H9 (cell line): ENCODE measurements at regions not wholly inside any gene's neighbourhood (a gene's known extent, or its start where the extent isn't known, plus 50 kb on each side); places are given as distances from the start of the nearest gene placed in this dataset.

Source experiments
- DNase-seq: peaks from one replicate; pipeline ENCODE4 v3.0.0-alpha.2; 2017
- H2AFZ ChIP-seq: one replicate; pipeline ENCODE4 v1.6.1; 2013; ENCODE audit warnings: mild to moderate bottlenecking, low read length, control low read depth, moderate library complexity
- H2AK5ac ChIP-seq: 2 replicates; pipeline ENCODE4 v1.6.1; 2013; ENCODE audit warnings: low read length, control low read depth, mixed read lengths; ENCODE audit not compliant: insufficient read length
- H2BK120ac ChIP-seq: one replicate; pipeline ENCODE4 v1.6.1; 2013; ENCODE audit warnings: low read depth, mild to moderate bottlenecking, low read length, control low read depth, inconsistent platforms; ENCODE audit not compliant: poor library complexity, severe bottlenecking
- H2BK12ac ChIP-seq: 2 replicates; pipeline ENCODE4 v1.6.1; 2013; ENCODE audit warnings: low read length, control low read depth, mixed read lengths, low read depth; ENCODE audit not compliant: insufficient read length
- H2BK15ac ChIP-seq: 2 replicates; pipeline ENCODE4 v1.6.1; 2013; ENCODE audit warnings: low read depth, low read length, control low read depth
- H2BK20ac ChIP-seq: one replicate; pipeline ENCODE4 v1.6.1; 2013; ENCODE audit warnings: low read depth, mild to moderate bottlenecking, low read length, control low read depth, inconsistent platforms; ENCODE audit not compliant: poor library complexity, severe bottlenecking
- H2BK5ac ChIP-seq: 2 replicates; pipeline ENCODE4 v1.6.1; 2013; ENCODE audit warnings: low read length, control low read depth, mixed read lengths; ENCODE audit not compliant: insufficient read length
- H3K14ac ChIP-seq: 2 replicates; pipeline ENCODE4 v1.6.1; 2013; ENCODE audit warnings: low read length, control low read depth; ENCODE audit not compliant: insufficient read depth
- H3K18ac ChIP-seq: 2 replicates; pipeline ENCODE4 v1.6.1; 2013; ENCODE audit warnings: low read depth, mild to moderate bottlenecking, mixed read lengths, low read length, control low read depth; ENCODE audit not compliant: insufficient read length
- H3K23ac ChIP-seq: 2 replicates; pipeline ENCODE4 v1.6.1; 2013; ENCODE audit warnings: low read length, control low read depth, mixed read lengths, low read depth; ENCODE audit not compliant: insufficient read length
- H3K23me2 ChIP-seq: 2 replicates; pipeline ENCODE4 v1.6.1; 2013; ENCODE audit warnings: low read depth, mild to moderate bottlenecking, mixed read lengths, low read length, control low read depth; ENCODE audit not compliant: insufficient read length, poor library complexity, severe bottlenecking
- H3K27ac ChIP-seq: 2 replicates; pipeline ENCODE4 v1.5.1; 2013; ENCODE audit warnings: low read length, control low read depth, mixed read lengths, low read depth; ENCODE audit not compliant: insufficient read length
- H3K27me3 ChIP-seq: 2 replicates; pipeline ENCODE4 v1.6.1; 2013; ENCODE audit warnings: low read length, control low read depth, inconsistent platforms; ENCODE audit not compliant: insufficient read depth
- H3K4ac ChIP-seq: 2 replicates; pipeline ENCODE4 v1.6.1; 2013; ENCODE audit warnings: low read depth, mild to moderate bottlenecking, control low read depth, inconsistent platforms, low read length, moderate library complexity
- H3K4me1 ChIP-seq: 2 replicates; pipeline ENCODE4 v1.6.1; 2013; ENCODE audit warnings: low read length, control low read depth, inconsistent platforms; ENCODE audit not compliant: insufficient read depth
- H3K4me2 ChIP-seq: 2 replicates; pipeline ENCODE4 v1.6.1; 2013; ENCODE audit warnings: low read length, control low read depth, mixed read lengths; ENCODE audit not compliant: insufficient read length, insufficient read depth
- H3K56ac ChIP-seq: 2 replicates; pipeline ENCODE4 v1.6.1; 2013; ENCODE audit warnings: low read depth, mild to moderate bottlenecking, mixed read lengths, low read length, control low read depth; ENCODE audit not compliant: insufficient read length
- H3K79me1 ChIP-seq: 2 replicates; pipeline ENCODE4 v1.6.1; 2013; ENCODE audit warnings: low read depth, mild to moderate bottlenecking, moderate library complexity, low read length, control low read depth, inconsistent platforms; ENCODE audit not compliant: insufficient read depth, poor library complexity, severe bottlenecking
- H3K79me2 ChIP-seq: 2 replicates; pipeline ENCODE4 v1.6.1; 2013; ENCODE audit warnings: low read length, control low read depth, inconsistent platforms; ENCODE audit not compliant: insufficient read depth
- H3K9ac ChIP-seq: 2 replicates; pipeline ENCODE4 v1.6.1; 2013; ENCODE audit warnings: low read length, control low read depth, mixed read lengths; ENCODE audit not compliant: insufficient read length; ENCODE audit errors: extremely low read depth
- H3K9me3 ChIP-seq: one replicate; pipeline ENCODE4 v1.6.1; 2013; ENCODE audit warnings: low read depth, low read length, inconsistent platforms; ENCODE audit not compliant: control insufficient read depth
- H3T11ph ChIP-seq: one replicate; pipeline ENCODE4 v1.6.1; 2013; ENCODE audit warnings: mild to moderate bottlenecking, low read length, control low read depth, inconsistent platforms
- H4K20me1 ChIP-seq: one replicate; pipeline ENCODE4 v1.6.1; 2013; ENCODE audit not compliant: control insufficient read depth, insufficient read length, insufficient read depth
- H4K5ac ChIP-seq: 2 replicates; pipeline ENCODE4 v1.6.1; 2013; ENCODE audit warnings: low read depth, mild to moderate bottlenecking, mixed read lengths, low read length, control low read depth; ENCODE audit not compliant: insufficient read length
- H4K8ac ChIP-seq: replicated peaks from 2 replicates; pipeline ENCODE4 v1.6.1; 2013; ENCODE audit warnings: low read length, control low read depth, mixed read lengths, low read depth; ENCODE audit not compliant: insufficient read length
- H4K91ac ChIP-seq: 2 replicates; pipeline ENCODE4 v1.6.1; 2013; ENCODE audit warnings: low read depth, mild to moderate bottlenecking, moderate library complexity, mixed read lengths, low read length, control low read depth; ENCODE audit not compliant: insufficient read length
- H3K27ac Mint-ChIP-seq, 3 experiments: 2 replicates in 2 of 3; 3 replicates in 1 of 3; pipeline ENCODE4 v1.8.0; 2020 to 2021; ENCODE audit warnings: mixed read lengths in 3 of 3, mild to moderate bottlenecking in 1 of 3, moderate library complexity in 1 of 3
- H3K27me3 Mint-ChIP-seq: 2 replicates; pipeline ENCODE4 v1.8.0; 2021; ENCODE audit warnings: low read depth, mild to moderate bottlenecking, moderate library complexity, mixed read lengths
- H3K36me3 Mint-ChIP-seq, 3 experiments: 2 replicates in 2 of 3; 3 replicates in 1 of 3; pipeline ENCODE4 v1.8.0; 2020 to 2021; ENCODE audit warnings: low read depth in 3 of 3, mixed read lengths in 3 of 3; ENCODE audit not compliant: insufficient read depth in 1 of 3
- H3K4me1 Mint-ChIP-seq, 2 experiments: 2 replicates each; pipeline ENCODE4 v1.8.0; 2020; ENCODE audit warnings: mixed read lengths in 2 of 2
- H3K4me3 Mint-ChIP-seq, 2 experiments: 2 replicates in 1 of 2; 3 replicates in 1 of 2; pipeline ENCODE4 v1.8.0; 2020 to 2021; ENCODE audit warnings: mild to moderate bottlenecking in 2 of 2, mixed read lengths in 2 of 2, moderate library complexity in 1 of 2
- H3K9me3 Mint-ChIP-seq, 2 experiments: 2 replicates in 1 of 2; 3 replicates in 1 of 2; pipeline ENCODE4 v1.8.0; 2020; ENCODE audit warnings: mild to moderate bottlenecking in 2 of 2, mixed read lengths in 2 of 2, moderate library complexity in 1 of 2
- CTCF ChIP-seq: fragments of 200-600 bp; sonication (generic); conservative IDR thresholded peaks from 3 replicates; pipeline ENCODE4 v1.8.0; 2021; ENCODE audit warnings: antibody characterized with exemption, mild to moderate bottlenecking
- WGBS: extraction: QIAGEN DNeasy Blood & Tissue Kit; methylation state at CpG from one replicate; pipeline ENCODE4 v1.1.7; 2013; ENCODE audit warnings: missing lambda C conversion rate, low lambda C conversion rate, mixed read lengths; ENCODE audit not compliant: insufficient read length; ENCODE audit errors: extremely low coverage; 5-methylcytosine and 5-hydroxymethylcytosine counted together

DNA sequence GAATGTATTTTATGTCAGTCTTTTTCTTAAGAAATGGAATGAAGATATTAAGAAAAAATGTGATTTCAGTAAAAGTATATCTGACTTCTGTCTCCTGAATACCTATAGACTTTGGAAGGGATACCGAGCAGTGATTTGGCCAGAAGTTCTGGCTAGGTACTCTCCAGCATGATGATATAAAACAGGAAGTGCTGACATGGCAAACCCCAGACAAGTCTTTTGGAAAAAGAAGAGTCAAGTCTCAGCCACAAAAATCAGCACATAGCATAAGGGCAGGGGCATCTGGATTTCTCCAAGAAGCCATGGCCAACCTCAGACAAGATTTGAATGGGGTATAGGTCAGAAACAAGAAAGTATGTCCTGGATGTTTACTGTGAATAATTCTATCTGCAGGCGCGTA is 643.3 kb upstream of the ARRDC4 start:
- Histone ChIP-seq H2BK120ac (no peak overlapping the region), H3K27ac (no peak overlapping the region), H3K79me1 (peaks cover 3% of the 10 kb centered on the region), H4K91ac (no peak overlapping the region), H3K4me2 (no peak overlapping the region), H2AK5ac (no peak overlapping the region), H3K14ac (no peak overlapping the region), H3K23ac (no peak overlapping the region), H2AFZ (no peak overlapping the region), H3K9ac (no peak overlapping the region), H2BK15ac (no peak overlapping the region), H2BK5ac (no peak overlapping the region), H4K20me1 (no peaks in the 10 kb centered on the region), H3K18ac (no peak overlapping the region), H3T11ph (no peak overlapping the region), H3K79me2 (no peaks in the 10 kb centered on the region), H3K56ac (no peak overlapping the region), H3K27me3 (no peaks in the 10 kb centered on the region), H4K5ac (no peak overlapping the region), H3K4me1 (no peaks in the 10 kb centered on the region), H3K9me3 (no peaks in the 10 kb centered on the region), H4K8ac (no peak overlapping the region), H3K4ac (no peak overlapping the region), H2BK12ac (no peak overlapping the region), H3K23me2 (no peaks in the 10 kb centered on the region), H2BK20ac (no peak overlapping the region)
- Mint-ChIP-seq H3K4me3 (no peak overlapping the region), H3K27ac (no peak overlapping the region), H3K4me1 (peaks cover 0 to 4% of the 10 kb centered on the region in 2 experiments; a peak in 1 of 4 replicates), H3K36me3 (no peaks in the 10 kb centered on the region), H3K27me3 (no peaks in the 10 kb centered on the region), H3K9me3 (0 out of 5 replicates have a peak, but pooled peaks cover 0 to 1% of the 10 kb centered on the region in 2 experiments)
- TF ChIP-seq CTCF: no peak
- no peak for DNase-seq
- WGBS: no CpG with 5 or more reads among the region's 3 CpGs
